IPS-20b (cell line): ENCODE measurements at regions not wholly inside any gene's neighbourhood (a gene's known extent, or its start where the extent isn't known, plus 50 kb on each side); places are given as distances from the start of the nearest gene placed in this dataset.

ENCODE experiments used
- H3K27ac ChIP-seq: one replicate; pipeline ENCODE4 v1.5.1; 2013; ENCODE audit warnings: low read length
- H3K27me3 ChIP-seq: 2 replicates; pipeline ENCODE4 v1.6.1; 2013; ENCODE audit warnings: mild to moderate bottlenecking, low read length, inconsistent platforms; ENCODE audit not compliant: insufficient read depth
- H3K36me3 ChIP-seq: 2 replicates; pipeline ENCODE4 v1.6.1; 2013; ENCODE audit warnings: low read depth, mild to moderate bottlenecking, inconsistent platforms, low read length, moderate library complexity; ENCODE audit not compliant: insufficient read depth
- H3K4me1 ChIP-seq: 2 replicates; pipeline ENCODE4 v1.6.1; 2013; ENCODE audit warnings: mild to moderate bottlenecking, control low read depth, inconsistent platforms, low read length, moderate library complexity; ENCODE audit not compliant: insufficient read depth
- H3K4me3 ChIP-seq: 2 replicates; pipeline ENCODE4 v1.5.1; 2013; ENCODE audit warnings: mild to moderate bottlenecking, low read length, inconsistent platforms
- H3K9ac ChIP-seq: 2 replicates; pipeline ENCODE4 v1.6.1; 2013; ENCODE audit warnings: low read depth, mild to moderate bottlenecking, inconsistent platforms, low read length, moderate library complexity
- H3K9me3 ChIP-seq: 2 replicates; pipeline ENCODE4 v1.6.1; 2013; ENCODE audit warnings: mild to moderate bottlenecking, low read depth, low read length, inconsistent platforms; ENCODE audit not compliant: insufficient read depth

DNA sequence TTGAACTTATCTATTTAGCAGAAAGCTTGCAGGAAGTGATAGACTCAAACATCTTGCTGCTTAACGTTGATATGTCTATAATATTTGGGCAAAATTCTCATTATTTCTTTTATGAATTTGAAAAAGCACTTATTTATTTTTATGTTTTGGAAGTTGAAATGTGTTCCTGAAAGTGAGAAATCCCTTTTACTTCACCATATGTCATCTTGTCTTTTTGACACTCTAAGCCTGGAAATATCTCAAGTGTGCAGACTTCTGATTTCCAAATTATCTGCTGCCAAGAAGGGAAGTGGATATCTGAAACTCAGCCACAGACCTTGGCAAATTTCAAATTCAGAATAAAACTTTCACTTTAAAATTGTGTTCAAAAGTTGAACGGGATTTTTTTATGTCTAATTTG lies 368.7 kb upstream of the MANEA start:
- no peak overlapping the region for H3K27ac ChIP-seq
- no peak overlapping the region for H3K9ac ChIP-seq
- no peaks in the 10 kb centered on the region for H3K36me3 ChIP-seq
- H3K4me3 ChIP-seq: no peak overlapping the region
- H3K4me1 ChIP-seq: no peaks in the 10 kb centered on the region
- H3K9me3 ChIP-seq: no peaks in the 10 kb centered on the region
- H3K27me3 ChIP-seq: no peaks in the 10 kb centered on the region

DNA sequence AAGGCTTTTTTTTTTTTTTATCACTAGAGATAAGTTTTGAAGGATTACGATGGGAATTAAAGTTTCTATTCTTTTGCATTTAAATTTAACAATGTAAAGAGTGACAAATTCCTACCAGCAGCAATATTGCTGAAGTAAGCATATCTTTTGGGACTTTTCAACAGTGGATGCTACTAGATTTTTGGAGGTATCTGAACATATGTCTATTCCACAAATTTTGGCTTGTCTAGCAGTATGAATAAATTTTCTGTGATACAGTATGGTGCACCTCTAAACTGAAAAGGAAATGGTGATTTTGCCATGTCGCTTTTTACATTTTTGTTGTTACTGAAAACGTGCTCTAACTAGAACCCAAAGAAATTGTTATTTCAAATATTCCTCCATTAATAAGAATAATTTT lies 368.3 kb upstream of the MANEA start:
- H3K4me3 ChIP-seq: no peak overlapping the region
- no peaks in the 10 kb centered on the region for H3K27me3 ChIP-seq
- no peaks in the 10 kb centered on the region for H3K9me3 ChIP-seq
- no peaks in the 10 kb centered on the region for H3K36me3 ChIP-seq
- no peak overlapping the region for H3K27ac ChIP-seq
- no peaks in the 10 kb centered on the region for H3K4me1 ChIP-seq
- H3K9ac ChIP-seq: no peak overlapping the region

DNA sequence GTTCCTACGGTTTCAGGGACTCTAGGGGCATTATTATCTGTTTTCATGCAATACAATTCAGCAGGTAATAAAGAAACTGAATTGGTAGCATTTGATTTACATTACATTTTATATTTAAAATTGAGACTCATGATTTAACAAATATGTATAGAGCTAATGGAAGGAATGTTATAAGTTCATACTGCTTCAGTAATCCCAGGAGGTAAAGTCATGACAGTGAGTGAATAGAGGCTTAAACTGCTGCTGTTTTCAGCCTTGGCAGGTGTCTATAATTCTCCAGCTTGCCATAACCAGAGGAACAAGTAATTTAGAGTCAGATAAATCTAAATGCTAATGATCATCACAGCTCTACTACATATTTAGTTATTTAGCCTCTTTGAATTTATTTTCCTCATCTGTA lies 360.8 kb upstream of the MANEA start:
- Histone ChIP-seq H3K9me3 (no peaks in the 10 kb centered on the region), H3K27ac (no peak overlapping the region), H3K9ac (no peak overlapping the region), H3K36me3 (no peaks in the 10 kb centered on the region), H3K27me3 (no peaks in the 10 kb centered on the region), H3K4me1 (no peaks in the 10 kb centered on the region), H3K4me3 (no peak overlapping the region)

GRCh38 chr6:95227351-95227750 lies 350.0 kb upstream of the MANEA start:
- Histone ChIP-seq H3K9ac (no peak overlapping the region), H3K36me3 (no peaks in the 10 kb centered on the region), H3K27ac (no peak overlapping the region), H3K27me3 (peaks cover 31% of the 10 kb centered on the region), H3K4me1 (no peaks in the 10 kb centered on the region), H3K9me3 (no peaks in the 10 kb centered on the region), H3K4me3 (no peak overlapping the region)

DNA sequence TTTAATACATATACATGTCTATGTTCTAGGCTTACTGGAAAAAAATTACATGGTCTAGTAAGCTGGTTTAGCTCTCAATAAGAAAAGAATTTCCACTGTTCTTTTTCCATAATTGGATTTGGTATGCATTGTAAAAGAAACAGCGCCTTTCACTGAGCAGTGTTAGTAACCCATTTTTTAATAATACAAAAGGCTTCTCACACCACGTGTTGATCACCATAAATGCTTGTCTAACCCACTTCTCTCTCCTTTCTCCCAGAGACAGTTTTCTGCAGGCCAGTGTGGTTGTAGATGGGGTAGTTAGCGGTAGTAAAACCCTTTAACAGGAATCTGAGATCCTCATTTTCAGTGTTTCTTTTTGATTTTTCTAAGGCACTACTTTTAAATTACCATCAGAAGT lies 348.7 kb upstream of the MANEA start:
- H3K36me3 ChIP-seq: no peaks in the 10 kb centered on the region
- no peaks in the 10 kb centered on the region for H3K4me1 ChIP-seq
- H3K4me3 ChIP-seq: no peak overlapping the region
- no peak overlapping the region for H3K27ac ChIP-seq
- H3K9ac ChIP-seq: no peak overlapping the region
- H3K9me3 ChIP-seq: no peaks in the 10 kb centered on the region
- peaks cover 31% of the 10 kb centered on the region for H3K27me3 ChIP-seq

DNA sequence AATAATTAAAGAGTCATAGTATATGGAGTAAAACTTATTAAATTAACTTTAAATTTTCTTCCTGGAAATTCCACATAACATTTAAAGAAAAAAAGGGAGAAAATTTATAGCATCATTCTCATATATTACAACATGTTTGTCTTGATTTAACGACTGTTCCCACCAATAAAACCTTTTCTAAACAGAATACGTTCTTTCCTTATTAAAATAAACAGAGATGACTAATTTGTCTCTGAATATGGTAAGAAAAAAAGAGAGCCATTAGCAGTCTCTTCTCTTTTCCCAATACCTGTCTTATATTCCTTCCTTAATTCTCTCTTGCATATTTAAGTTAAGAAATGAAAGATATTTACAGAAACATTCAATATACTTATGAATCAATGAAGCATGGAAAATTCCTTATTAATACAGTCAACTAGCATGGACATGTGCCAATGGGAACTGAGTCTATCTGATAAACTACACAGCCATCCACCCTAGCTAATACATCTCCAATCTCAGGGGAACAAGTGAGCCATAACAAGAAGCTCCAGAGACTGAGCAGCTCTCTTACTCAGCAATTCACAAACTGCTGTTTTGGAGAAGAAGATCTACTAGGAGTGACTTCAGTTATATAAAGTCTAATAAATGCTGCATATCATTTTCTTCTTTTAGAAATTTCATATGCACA lies 347.1 kb upstream of the MANEA start:
- Histone ChIP-seq H3K27ac (no peak overlapping the region), H3K36me3 (no peaks in the 10 kb centered on the region), H3K9ac (no peak overlapping the region), H3K4me3 (no peak overlapping the region), H3K4me1 (no peaks in the 10 kb centered on the region), H3K27me3 (peaks cover 31% of the 10 kb centered on the region), H3K9me3 (no peaks in the 10 kb centered on the region)

- Histone ChIP-seq H3K4me3 (no peak overlapping the region), H3K4me1 (no peaks in the 10 kb centered on the region), H3K27me3 (peaks cover 31% of the 10 kb centered on the region), H3K9me3 (no peaks in the 10 kb centered on the region), H3K27ac (no peak overlapping the region), H3K36me3 (no peaks in the 10 kb centered on the region), H3K9ac (no peak overlapping the region)
Observed at GRCh38 chr6:95231416-95231815, 345.9 kb upstream of the MANEA start.

DNA sequence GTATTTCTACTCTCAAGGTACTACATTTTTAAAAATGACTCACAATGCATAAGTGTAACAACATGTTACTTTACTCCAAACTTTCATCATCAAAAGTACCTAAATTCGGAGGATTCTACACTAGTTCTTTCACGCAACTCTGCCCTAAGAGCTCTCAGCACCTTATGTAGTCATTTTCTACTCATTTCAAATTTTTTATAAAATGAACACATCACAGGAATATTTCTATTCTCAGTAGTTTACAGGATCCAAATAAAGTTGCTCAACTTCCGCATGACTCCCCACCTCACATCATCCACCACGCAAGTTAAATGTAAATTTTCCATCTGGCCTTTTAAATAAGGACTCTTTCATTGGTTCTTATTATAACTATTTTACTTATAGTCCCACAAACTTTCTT lies 344.9 kb upstream of the MANEA start:
- H3K4me1 ChIP-seq: no peaks in the 10 kb centered on the region
- no peaks in the 10 kb centered on the region for H3K9me3 ChIP-seq
- H3K9ac ChIP-seq: no peak overlapping the region
- H3K4me3 ChIP-seq: no peak overlapping the region
- no peak overlapping the region for H3K27ac ChIP-seq
- H3K27me3 ChIP-seq: peaks cover 28% of the 10 kb centered on the region
- no peaks in the 10 kb centered on the region for H3K36me3 ChIP-seq

- Histone ChIP-seq H3K27me3 (peaks cover 21% of the 10 kb centered on the region), H3K9ac (no peak overlapping the region), H3K4me3 (no peak overlapping the region), H3K36me3 (no peaks in the 10 kb centered on the region), H3K4me1 (no peaks in the 10 kb centered on the region), H3K27ac (no peak overlapping the region), H3K9me3 (no peaks in the 10 kb centered on the region)
Observed at GRCh38 chr6:95233879-95234278, 343.5 kb upstream of the MANEA start.

DNA sequence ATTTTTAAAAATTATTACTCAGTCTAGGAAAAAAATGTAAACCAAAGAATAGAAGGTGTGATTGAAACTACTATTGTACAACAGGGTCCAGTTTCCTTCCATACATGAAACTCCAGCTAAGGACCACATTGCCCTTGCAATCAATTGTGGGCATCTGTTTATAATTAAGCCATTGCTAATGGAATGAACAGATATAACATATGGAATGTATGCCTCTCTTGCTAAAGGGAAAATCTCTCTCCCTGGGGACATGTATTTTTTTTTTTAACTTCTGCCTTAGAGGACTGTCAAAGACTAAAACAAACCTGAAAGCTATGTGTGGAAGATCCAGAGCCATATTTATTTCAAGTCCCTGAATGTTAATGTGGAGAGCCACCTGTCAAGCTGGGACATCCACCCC lies 336.8 kb upstream of the MANEA start:
- H3K9me3 ChIP-seq: no peaks in the 10 kb centered on the region
- no peaks in the 10 kb centered on the region for H3K36me3 ChIP-seq
- H3K4me1 ChIP-seq: peaks cover 7% of the 10 kb centered on the region; the same call in 1 of the 2 replicates
- no peak overlapping the region for H3K27ac ChIP-seq
- no peaks in the 10 kb centered on the region for H3K27me3 ChIP-seq
- no peak overlapping the region for H3K4me3 ChIP-seq
- no peak overlapping the region for H3K9ac ChIP-seq

DNA sequence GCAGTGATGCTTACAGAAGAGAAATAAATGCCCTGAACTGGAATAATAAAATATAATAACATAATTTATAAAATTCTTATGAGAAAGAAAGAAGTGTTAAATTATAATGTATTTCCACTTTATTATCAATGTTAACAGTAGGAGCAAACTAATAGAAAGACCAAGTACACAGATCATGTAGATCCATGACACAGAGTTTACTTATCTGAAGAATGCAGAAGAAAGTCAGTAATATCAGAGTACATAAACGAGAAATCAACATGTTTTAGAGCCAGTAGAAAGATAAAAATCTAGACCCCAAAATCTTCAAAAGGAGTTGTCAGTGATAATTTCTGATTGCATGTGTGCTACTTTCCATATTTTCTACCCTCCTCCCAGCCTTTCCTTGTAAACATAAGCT lies 334.8 kb upstream of the MANEA start:
- no peak overlapping the region for H3K27ac ChIP-seq
- no peaks in the 10 kb centered on the region for H3K27me3 ChIP-seq
- no peak overlapping the region for H3K9ac ChIP-seq
- no peaks in the 10 kb centered on the region for H3K9me3 ChIP-seq
- peaks cover 7% of the 10 kb centered on the region; the same call in 1 of the 2 replicates for H3K4me1 ChIP-seq
- H3K36me3 ChIP-seq: no peaks in the 10 kb centered on the region
- no peak overlapping the region for H3K4me3 ChIP-seq

DNA sequence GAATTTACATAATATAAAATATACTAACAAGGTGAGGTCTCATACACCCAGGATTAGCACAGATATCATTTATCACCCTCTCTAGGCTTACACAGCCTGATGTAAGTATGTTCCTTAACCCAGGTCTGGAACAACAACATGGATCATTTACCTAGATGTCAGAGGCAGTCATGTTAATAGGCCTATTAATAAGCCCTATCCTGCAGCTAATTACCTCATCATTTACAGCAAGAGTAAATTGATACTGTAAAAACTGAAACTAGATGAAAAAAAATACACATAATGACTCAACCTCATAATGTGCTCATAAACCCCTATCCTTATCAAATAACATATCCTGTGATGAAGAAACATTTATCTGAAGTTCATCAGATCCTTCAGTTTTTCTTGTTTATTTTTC lies 334.3 kb upstream of the MANEA start:
- Histone ChIP-seq H3K9ac (no peak overlapping the region), H3K27ac (no peak overlapping the region), H3K36me3 (no peaks in the 10 kb centered on the region), H3K4me1 (peaks cover 7% of the 10 kb centered on the region; the same call in 1 of the 2 replicates), H3K27me3 (no peaks in the 10 kb centered on the region), H3K4me3 (no peak overlapping the region), H3K9me3 (no peaks in the 10 kb centered on the region)
